Ovary (tissue), 3 donors: ENCODE measurements at regions not wholly inside any gene's neighbourhood (a gene's known extent, or its start where the extent isn't known, plus 50 kb on each side); places are given as distances from the start of the nearest gene placed in this dataset.

Experiments used
- CTCF ChIP-seq, 3 donors: fragments of 450-650 bp in 2 of 3; fragments of 200-600 bp in 1 of 3; IDR thresholded peaks; one replicate each; pipeline versions ENCODE4 v1.5.1 to v1.8.0; 2016 to 2022; ENCODE audit warnings: antibody characterized with exemption in 3 of 3, mild to moderate bottlenecking in 1 of 3
- EP300 ChIP-seq: sonication (generic); formaldehyde crosslinking; IDR thresholded peaks from one replicate; pipeline ENCODE4 v1.6.1; 2017; ENCODE audit warnings: antibody characterized with exemption
- donor health status: DM: no; HTN: no; CAD: no.

DNA sequence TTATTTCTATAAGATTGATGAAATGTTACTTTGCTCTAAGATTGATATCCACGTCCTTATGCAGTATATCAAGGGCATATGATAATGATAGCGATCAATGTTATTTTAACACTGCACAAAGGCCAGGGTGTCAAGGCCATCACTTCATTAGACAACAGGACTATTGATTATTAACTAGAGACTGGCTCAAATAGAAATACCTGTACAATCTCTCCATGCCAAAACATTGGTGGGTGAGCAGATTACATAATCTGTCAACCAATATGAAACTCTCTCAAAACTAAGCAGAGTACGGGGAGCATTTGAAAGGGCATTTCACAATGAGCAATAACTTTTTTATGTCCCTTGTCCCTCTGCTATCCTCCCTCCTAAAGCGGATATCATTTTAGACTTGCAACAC, 566.5 kb upstream of the PKN2 start:
- no peak for TF ChIP-seq EP300
- no peak for TF ChIP-seq CTCF (IDR thresholded peaks at IDR 0.05)
